Activated naive CD4-positive, alpha-beta T cell treated with anti-CD3 and anti-CD28 coated beads, Interleukin-2, amount 10 ng/mL, durations not matched to agents 7 days and 5 days (primary cell): ENCODE measurements at regions not wholly inside any gene's neighbourhood (a gene's known extent, or its start where the extent isn't known, plus 50 kb on each side); places are given as distances from the start of the nearest gene placed in this dataset.

Experiments used
- CTCF ChIA-PET: fragments of 350-600 bp; sonication (Branson Sonifier 250); formaldehyde crosslinking; loops from one replicate; lab custom pipeline; 2021; ENCODE audit warnings: antibody characterized with exemption; lab: Charles Lee
- DNase-seq: peaks from one replicate; pipeline ENCODE4 v3.0.0-alpha.2; 2020
- H3K27ac Mint-ChIP-seq: one replicate; pipeline ENCODE4 v1.8.0; 2021; ENCODE audit warnings: mild to moderate bottlenecking, moderate library complexity, mixed read lengths
- H3K27me3 Mint-ChIP-seq: one replicate; pipeline ENCODE4 v1.8.0; 2021; ENCODE audit warnings: mild to moderate bottlenecking, mixed read lengths
- H3K36me3 Mint-ChIP-seq: one replicate; pipeline ENCODE4 v1.8.0; 2021; ENCODE audit warnings: mixed read lengths
- H3K4me1 Mint-ChIP-seq: one replicate; pipeline ENCODE4 v1.8.0; 2021; ENCODE audit warnings: mixed read lengths
- H3K4me3 Mint-ChIP-seq: one replicate; pipeline ENCODE4 v1.8.0; 2021; ENCODE audit warnings: mild to moderate bottlenecking, moderate library complexity, mixed read lengths
- H3K9me3 Mint-ChIP-seq: one replicate; pipeline ENCODE4 v1.8.0; 2021; ENCODE audit warnings: mixed read lengths

DNA sequence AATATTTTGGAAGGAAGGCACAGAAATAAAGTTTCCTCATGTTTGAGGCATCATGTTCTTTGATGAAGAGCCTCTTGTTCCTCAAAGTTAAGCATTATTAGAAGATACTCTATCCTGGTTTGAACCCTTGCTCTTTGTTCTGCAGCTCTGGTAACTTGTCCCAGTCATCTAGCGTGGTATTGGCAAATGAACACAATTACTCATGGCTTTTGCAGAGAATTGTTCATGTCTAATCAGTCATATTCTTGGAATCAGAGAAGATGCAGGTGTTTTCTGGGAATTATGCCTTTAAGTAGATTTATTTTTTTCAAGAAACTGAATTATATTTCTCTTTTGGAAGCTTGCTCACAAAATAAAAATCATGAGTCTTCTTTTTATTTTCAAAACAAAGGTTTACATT, 52.9 kb upstream of the HPGDS start:
- no peak overlapping the region for H3K27ac Mint-ChIP-seq
- CTCF ChIA-PET: interaction anchor here (1.2 kb wide), 1 partner anchor 11 kb away, joined by 10 read pairs; no protein-coding TSS in a partner anchor
- H3K4me1 Mint-ChIP-seq: no peaks in the 10 kb centered on the region
- no peak for DNase-seq
- no peaks in the 10 kb centered on the region for H3K27me3 Mint-ChIP-seq
- H3K36me3 Mint-ChIP-seq: no peaks in the 10 kb centered on the region
- H3K4me3 Mint-ChIP-seq: no peak overlapping the region
- H3K9me3 Mint-ChIP-seq: no peaks in the 10 kb centered on the region

GRCh38 chr4:94396984-94397383, 54.3 kb upstream of the HPGDS start:
- H3K27ac Mint-ChIP-seq: no peak overlapping the region
- H3K27me3 Mint-ChIP-seq: no peaks in the 10 kb centered on the region
- CTCF ChIA-PET: no interaction called here
- H3K36me3 Mint-ChIP-seq: no peaks in the 10 kb centered on the region
- H3K9me3 Mint-ChIP-seq: no peaks in the 10 kb centered on the region
- H3K4me3 Mint-ChIP-seq: no peak overlapping the region
- no peak for DNase-seq
- H3K4me1 Mint-ChIP-seq: no peaks in the 10 kb centered on the region

- no peaks in the 10 kb centered on the region for H3K4me1 Mint-ChIP-seq
- H3K4me3 Mint-ChIP-seq: no peak overlapping the region
- no peaks in the 10 kb centered on the region for H3K27me3 Mint-ChIP-seq
- CTCF ChIA-PET: no interaction called here
- H3K36me3 Mint-ChIP-seq: no peaks in the 10 kb centered on the region
- H3K27ac Mint-ChIP-seq: no peak overlapping the region
- no peaks in the 10 kb centered on the region for H3K9me3 Mint-ChIP-seq
- DNase-seq: no peak
These were observed 54.1 kb upstream of the PDLIM5 start for GRCh38 chr4:94397635-94398034.

GRCh38 chr4:94399277-94399676, 52.5 kb upstream of the PDLIM5 start:
- no peak overlapping the region for H3K27ac Mint-ChIP-seq
- H3K4me1 Mint-ChIP-seq: no peaks in the 10 kb centered on the region
- H3K4me3 Mint-ChIP-seq: no peak overlapping the region
- CTCF ChIA-PET: no interaction called here
- no peak for DNase-seq
- H3K36me3 Mint-ChIP-seq: no peaks in the 10 kb centered on the region
- no peaks in the 10 kb centered on the region for H3K9me3 Mint-ChIP-seq
- no peaks in the 10 kb centered on the region for H3K27me3 Mint-ChIP-seq

- Mint-ChIP-seq H3K27me3 (no peaks in the 10 kb centered on the region), H3K4me3 (no peak overlapping the region), H3K9me3 (no peaks in the 10 kb centered on the region), H3K4me1 (no peaks in the 10 kb centered on the region), H3K36me3 (no peaks in the 10 kb centered on the region), H3K27ac (no peak overlapping the region)
- CTCF ChIA-PET: no interaction called here
- DNase-seq: no peak
These were observed 52.0 kb upstream of the PDLIM5 start for GRCh38 chr4:94399721-94400120.

- CTCF ChIA-PET: no interaction called here
- DNase-seq: no peak
- Mint-ChIP-seq H3K4me1 (no peaks in the 10 kb centered on the region), H3K4me3 (no peak overlapping the region), H3K36me3 (no peaks in the 10 kb centered on the region), H3K9me3 (no peaks in the 10 kb centered on the region), H3K27me3 (no peaks in the 10 kb centered on the region), H3K27ac (no peak overlapping the region)
These were observed 51.6 kb upstream of the PDLIM5 start for GRCh38 chr4:94400191-94400590.
